Testis (tissue), 2 donors: ENCODE measurements at regions not wholly inside any gene's neighbourhood (a gene's known extent, or its start where the extent isn't known, plus 50 kb on each side); places are given as distances from the start of the nearest gene placed in this dataset.

ENCODE experiments used
- DNase-seq: peaks from one replicate; pipeline ENCODE4 v3.0.0-alpha.2; 2019
- H3K27ac ChIP-seq, 2 donors: fragments of 200-600 bp; sonication (generic); one replicate each; pipeline ENCODE4 v1.5.1; 2019
- H3K27me3 ChIP-seq: fragments of 200-600 bp; sonication (generic); one replicate; pipeline ENCODE4 v1.5.1; 2019
- H3K36me3 ChIP-seq: fragments of 200-600 bp; sonication (generic); one replicate; pipeline ENCODE4 v1.5.1; 2017; ENCODE audit warnings: low read depth; ENCODE audit errors: missing control alignments
- H3K4me1 ChIP-seq: fragments of 200-600 bp; sonication (generic); one replicate; pipeline ENCODE4 v1.5.1; 2019
- H3K4me3 ChIP-seq, 2 donors: fragments of 200-600 bp; sonication (generic); one replicate each; pipeline ENCODE4 v1.5.1; 2017 to 2019
- H3K9me3 ChIP-seq: fragments of 200-600 bp; sonication (generic); one replicate; pipeline ENCODE4 v1.5.1; 2017
- CTCF ChIP-seq, 3 experiments: fragments of 450-650 bp in 2 of 3; fragments of 200-600 bp in 1 of 3; sonication (generic) in 1 of 3; IDR thresholded peaks; one replicate each; pipeline ENCODE4 v1.5.1; 2016 to 2019; ENCODE audit warnings: antibody characterized with exemption in 3 of 3, mild to moderate bottlenecking in 2 of 3, moderate library complexity in 1 of 3
- POLR2A ChIP-seq: fragments of 450-650 bp; IDR thresholded peaks from one replicate; pipeline ENCODE4 v1.6.1; 2017; ENCODE audit warnings: antibody characterized with exemption, mild to moderate bottlenecking, moderate library complexity
- WGBS, 2 donors: methylation state at CpG; one replicate each; pipeline ENCODE4 v1.1.5; 2018; 5-methylcytosine and 5-hydroxymethylcytosine counted together
- intact Hi-C: fragments of 100-400 bp; cut with DNase I; formaldehyde crosslinking; loops from one replicate; pipeline ENCODE4 v1.15.1; 2023; ENCODE audit warnings: low total_unique reads

- WGBS, 2 donors: 90 to 91% methylated on average over 3 of the region's 3 CpGs
- no peak for TF ChIP-seq CTCF (IDR thresholded peaks at IDR 0.05)
- no peak for TF ChIP-seq POLR2A
- Histone ChIP-seq H3K4me1 (no peaks in the 10 kb centered on the region), H3K27me3 (no peaks in the 10 kb centered on the region), H3K27ac (no peak overlapping the region), H3K36me3 (no peaks in the 10 kb centered on the region), H3K4me3 (no peak overlapping the region), H3K9me3 (no peaks in the 10 kb centered on the region)
- DNase-seq: no peak
- intact Hi-C loops: no loop called here
Measured at GRCh38 chr3:105988540-105989212, 119.9 kb upstream of the CBLB start.

- no peak overlapping the region for H3K27ac ChIP-seq
- 76 to 78% methylated on average over 4 of the region's 4 CpGs for WGBS, 2 donors
- TF ChIP-seq POLR2A (no peak), CTCF (IDR thresholded peaks at IDR 0.05) (no peak)
- no peaks in the 10 kb centered on the region for H3K9me3 ChIP-seq
- H3K36me3 ChIP-seq: no peaks in the 10 kb centered on the region
- DNase-seq: no peak
- intact Hi-C loops: no loop called here
- no peak overlapping the region for H3K4me3 ChIP-seq
- H3K4me1 ChIP-seq: no peaks in the 10 kb centered on the region
- H3K27me3 ChIP-seq: no peaks in the 10 kb centered on the region
Measured at GRCh38 chr3:105996781-105997180, 128.0 kb upstream of the CBLB start.

GRCh38 chr3:105997466-105997799 is 128.6 kb upstream of the CBLB start:
- Histone ChIP-seq H3K27me3 (no peaks in the 10 kb centered on the region), H3K4me1 (no peaks in the 10 kb centered on the region), H3K9me3 (no peaks in the 10 kb centered on the region), H3K4me3 (no peak overlapping the region), H3K36me3 (no peaks in the 10 kb centered on the region), H3K27ac (no peak overlapping the region)
- 75 to 100% methylated on average over 1 of the region's 1 CpG for WGBS, 2 donors
- intact Hi-C loops: no loop called here
- no peak for DNase-seq
- no peak for TF ChIP-seq POLR2A
- TF ChIP-seq CTCF (IDR thresholded peaks at IDR 0.05): no peak

DNA sequence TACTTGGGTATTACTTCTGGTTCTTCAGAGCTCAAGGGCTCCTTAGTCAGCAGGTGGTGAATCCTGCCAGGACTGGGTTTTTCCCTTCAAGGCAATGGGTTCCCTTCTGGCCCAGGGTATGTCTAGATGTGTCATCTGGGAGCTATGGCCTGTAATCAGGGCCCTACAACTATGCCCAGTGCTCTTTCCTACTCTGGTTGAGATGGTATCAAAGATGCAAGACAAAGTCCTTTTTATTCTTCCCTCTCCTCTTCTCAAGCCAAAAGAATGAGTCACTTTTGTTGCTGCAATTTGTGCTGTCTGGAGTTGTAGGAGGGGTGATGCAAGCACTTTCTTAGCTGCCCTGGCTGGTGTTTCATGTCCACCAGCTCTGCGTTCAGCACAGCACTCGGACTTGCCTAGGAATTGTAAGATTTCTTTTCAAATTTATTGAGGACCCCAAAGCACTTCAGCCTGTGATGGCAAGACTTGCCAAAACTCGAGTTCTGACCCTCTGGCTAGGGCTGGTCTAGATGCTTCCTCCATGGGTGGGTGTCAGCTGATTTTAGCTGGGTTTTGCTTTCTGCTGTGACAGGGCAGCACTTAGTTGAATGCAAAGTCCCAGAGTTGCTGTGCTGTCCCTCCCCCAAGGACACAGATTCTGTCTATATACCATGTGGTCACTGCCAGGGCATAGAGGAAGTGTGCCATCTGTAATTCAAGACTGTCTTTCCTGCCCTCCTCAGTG is 129.2 kb upstream of the CBLB start:
- Histone ChIP-seq H3K36me3 (no peaks in the 10 kb centered on the region), H3K4me3 (no peak overlapping the region), H3K27ac (no peak overlapping the region), H3K27me3 (no peaks in the 10 kb centered on the region), H3K9me3 (no peaks in the 10 kb centered on the region), H3K4me1 (no peaks in the 10 kb centered on the region)
- intact Hi-C loops: no loop called here
- no peak for TF ChIP-seq POLR2A
- no peak for TF ChIP-seq CTCF (IDR thresholded peaks at IDR 0.05)
- 78 to 92% methylated on average over 3 of the region's 3 CpGs for WGBS, 2 donors
- DNase-seq: no peak

GRCh38 chr3:105999856-106000255 is 131.0 kb upstream of the CBLB start:
- Histone ChIP-seq H3K9me3 (no peaks in the 10 kb centered on the region), H3K27me3 (no peaks in the 10 kb centered on the region), H3K36me3 (no peaks in the 10 kb centered on the region), H3K4me3 (no peak overlapping the region), H3K27ac (no peak overlapping the region), H3K4me1 (no peaks in the 10 kb centered on the region)
- DNase-seq: no peak
- TF ChIP-seq CTCF (IDR thresholded peaks at IDR 0.05) (no peak), POLR2A (no peak)
- intact Hi-C loops: no loop called here
